GM23248 (cell line): ENCODE measurements at regions not wholly inside any gene's neighbourhood (a gene's known extent, or its start where the extent isn't known, plus 50 kb on each side); places are given as distances from the start of the nearest gene placed in this dataset.

Experiments used
- DNase-seq: peaks from one replicate; pipeline ENCODE4 v3.0.0-alpha.2; 2015
- H2AFZ ChIP-seq: fragments of 200-600 bp; sonication (generic); 2 replicates; pipeline ENCODE4 v1.6.1; 2016; ENCODE audit warnings: antibody characterized with exemption
- H3F3A ChIP-seq: fragments of 200-600 bp; sonication (generic); 2 replicates; pipeline ENCODE4 v1.6.1; 2016; ENCODE audit warnings: mild to moderate bottlenecking, antibody characterized with exemption, mixed run types; ENCODE audit not compliant: insufficient read depth
- H3K27ac ChIP-seq: fragments of 200-600 bp; sonication (generic); 2 replicates; pipeline ENCODE4 v1.5.1; 2016; ENCODE audit warnings: mild to moderate bottlenecking
- H3K27me3 ChIP-seq: fragments of 200-600 bp; sonication (generic); replicated peaks from 2 replicates; pipeline ENCODE4 v1.6.1; 2016; ENCODE audit warnings: mild to moderate bottlenecking; ENCODE audit not compliant: insufficient read depth
- H3K36me3 ChIP-seq: fragments of 200-600 bp; sonication (generic); 2 replicates; pipeline ENCODE4 v1.6.1; 2016; ENCODE audit warnings: low read depth, mild to moderate bottlenecking
- H3K4me1 ChIP-seq: fragments of 200-600 bp; sonication (generic); 2 replicates; pipeline ENCODE4 v1.6.1; 2016; ENCODE audit warnings: mild to moderate bottlenecking; ENCODE audit not compliant: insufficient read depth
- H3K4me2 ChIP-seq: fragments of 200-600 bp; sonication (generic); one replicate; pipeline ENCODE4 v1.6.1; 2016; ENCODE audit warnings: mild to moderate bottlenecking; ENCODE audit not compliant: unreplicated experiment
- H3K4me3 ChIP-seq: fragments of 200-600 bp; sonication (generic); 2 replicates; pipeline ENCODE4 v1.5.1; 2016; ENCODE audit warnings: mild to moderate bottlenecking
- H3K79me2 ChIP-seq: fragments of 200-600 bp; sonication (generic); 2 replicates; pipeline ENCODE4 v1.6.1; 2016; ENCODE audit warnings: mild to moderate bottlenecking; ENCODE audit not compliant: insufficient read depth
- H3K9ac ChIP-seq: fragments of 200-600 bp; sonication (generic); 2 replicates; pipeline ENCODE4 v1.6.1; 2016; ENCODE audit warnings: mild to moderate bottlenecking
- H3K9me2 ChIP-seq: fragments of 200-600 bp; sonication (generic); 2 replicates; pipeline ENCODE4 v1.6.1; 2016; ENCODE audit warnings: mixed run types, mild to moderate bottlenecking, moderate library complexity; ENCODE audit not compliant: insufficient read depth
- H3K9me3 ChIP-seq: fragments of 200-600 bp; sonication (generic); one replicate; pipeline ENCODE4 v1.6.1; 2017; ENCODE audit warnings: low read depth
- H4K20me1 ChIP-seq: fragments of 200-600 bp; sonication (generic); 2 replicates; pipeline ENCODE4 v1.6.0; 2016; ENCODE audit not compliant: insufficient read depth
- EZH2 ChIP-seq: fragments of 200-600 bp; sonication (generic); IDR thresholded peaks from 2 replicates; pipeline ENCODE4 v1.6.1; 2018; ENCODE audit warnings: antibody characterized with exemption, mild to moderate bottlenecking; ENCODE audit not compliant: insufficient read depth, poor library complexity, severe bottlenecking
- EZH2phosphoT487 ChIP-seq: fragments of 200-600 bp; sonication (generic); IDR thresholded peaks from 2 replicates; pipeline ENCODE4 v1.6.1; 2018; ENCODE audit warnings: antibody characterized with exemption, moderate library complexity, mild to moderate bottlenecking, low read depth; ENCODE audit not compliant: insufficient read depth
- WGBS, 2 experiments: methylation state at CpG; one replicate each; pipeline ENCODE4 v1.1.6; 2015 to 2017; ENCODE audit warnings: low lambda C conversion rate in 2 of 2, low coverage in 1 of 2; ENCODE audit errors: missing lambda C conversion rate in 2 of 2; 5-methylcytosine and 5-hydroxymethylcytosine counted together
- in situ Hi-C: fragments of 300-500 bp; cut with MboI; formaldehyde crosslinking; loops from 2 replicates; pipeline ENCODE4 v1.15.0; 2020

GRCh38 chr6:47159763-47160162 is 117.6 kb upstream of the ADGRF1 start:
- Histone ChIP-seq H4K20me1 (no peaks in the 10 kb centered on the region), H3K36me3 (no peaks in the 10 kb centered on the region), H2AFZ (no peak overlapping the region), H3K27ac (no peak overlapping the region), H3K4me2 (no peak overlapping the region), H3K4me1 (0 out of 2 replicates have a peak, but pooled peaks cover 6% of the 10 kb centered on the region), H3K9ac (no peak overlapping the region), H3F3A (no peaks in the 10 kb centered on the region), H3K9me2 (no peaks in the 10 kb centered on the region), H3K4me3 (no peak overlapping the region), H3K27me3 (no peaks in the 10 kb centered on the region), H3K9me3 (no peaks in the 10 kb centered on the region), H3K79me2 (no peaks in the 10 kb centered on the region)
- TF ChIP-seq EZH2phosphoT487 (no peak), EZH2 (no peak)
- DNase-seq, result no peak
- in situ Hi-C loops, result no loop called here
- 25 to 35% methylated on average over 5 of the region's 5 CpGs for WGBS, 2 experiments

- H3K4me2 ChIP-seq, result no peak overlapping the region
- H3K36me3 ChIP-seq, result no peaks in the 10 kb centered on the region
- peaks cover 18% of the 10 kb centered on the region for H3K4me1 ChIP-seq
- H3K27ac ChIP-seq, result no peak overlapping the region
- H3K9ac ChIP-seq, result no peak overlapping the region
- no peaks in the 10 kb centered on the region for H3K27me3 ChIP-seq
- H3K9me2 ChIP-seq, result no peaks in the 10 kb centered on the region
- no peak for DNase-seq
- TF ChIP-seq EZH2, result no peak
- TF ChIP-seq EZH2phosphoT487, result no peak
- H4K20me1 ChIP-seq, result no peaks in the 10 kb centered on the region
- H3F3A ChIP-seq, result no peaks in the 10 kb centered on the region
- no peaks in the 10 kb centered on the region for H3K79me2 ChIP-seq
- in situ Hi-C loops, result no loop called here
- 21 to 30% methylated on average over 2 of the region's 2 CpGs for WGBS, 2 experiments
- H3K4me3 ChIP-seq, result no peak overlapping the region
- no peaks in the 10 kb centered on the region for H3K9me3 ChIP-seq
- no peak overlapping the region for H2AFZ ChIP-seq
Observed at GRCh38 chr6:47157653-47158219, 115.6 kb upstream of the ADGRF1 start.

GRCh38 chr6:47157063-47157462 is 114.9 kb upstream of the ADGRF1 start:
- H4K20me1 ChIP-seq, result no peaks in the 10 kb centered on the region
- no peak overlapping the region for H3K4me2 ChIP-seq
- no peak for DNase-seq
- 45 to 50% methylated on average over 1 of the region's 1 CpG for WGBS, 2 experiments
- in situ Hi-C loops, result no loop called here
- H3K27ac ChIP-seq, result no peak overlapping the region
- no peaks in the 10 kb centered on the region for H3F3A ChIP-seq
- no peaks in the 10 kb centered on the region for H3K9me3 ChIP-seq
- peaks cover 19% of the 10 kb centered on the region for H3K4me1 ChIP-seq
- no peak overlapping the region for H2AFZ ChIP-seq
- H3K36me3 ChIP-seq, result no peaks in the 10 kb centered on the region
- no peak overlapping the region for H3K4me3 ChIP-seq
- no peaks in the 10 kb centered on the region for H3K9me2 ChIP-seq
- no peak overlapping the region for H3K9ac ChIP-seq
- H3K27me3 ChIP-seq, result no peaks in the 10 kb centered on the region
- TF ChIP-seq EZH2phosphoT487 (no peak), EZH2 (no peak)
- H3K79me2 ChIP-seq, result no peaks in the 10 kb centered on the region

- Histone ChIP-seq H3K4me1 (peaks cover 16% of the 10 kb centered on the region), H2AFZ (no peak overlapping the region)
Observed at GRCh38 chr6:47156196-47156595, 114.1 kb upstream of the ADGRF1 start.

GRCh38 chr6:47153404-47153755 is 111.2 kb upstream of the ADGRF1 start:
- TF ChIP-seq EZH2 (no peak), EZH2phosphoT487 (no peak)
- in situ Hi-C loops, result no loop called here
- no peak overlapping the region; the same call in 1 of the 2 replicates for H3K27ac ChIP-seq
- H3K4me1 ChIP-seq, result peaks cover 13% of the 10 kb centered on the region
- no peak for DNase-seq
- H3K27me3 ChIP-seq, result no peaks in the 10 kb centered on the region
- 30 to 32% methylated on average over 3 of the region's 3 CpGs for WGBS, 2 experiments
- no peaks in the 10 kb centered on the region for H3K36me3 ChIP-seq
- no peak overlapping the region for H2AFZ ChIP-seq
- no peaks in the 10 kb centered on the region for H3K9me3 ChIP-seq
- H4K20me1 ChIP-seq, result no peaks in the 10 kb centered on the region
- H3K9ac ChIP-seq, result no peak overlapping the region
- no peaks in the 10 kb centered on the region for H3K9me2 ChIP-seq
- no peak overlapping the region for H3K4me3 ChIP-seq
- no peaks in the 10 kb centered on the region for H3F3A ChIP-seq
- H3K4me2 ChIP-seq, result no peak overlapping the region
- no peaks in the 10 kb centered on the region for H3K79me2 ChIP-seq

More at GRCh38 chr6:47156196-47156595, 114.1 kb upstream of the ADGRF1 start:
- in situ Hi-C loops, result no loop called here
- no peaks in the 10 kb centered on the region for H3K27me3 ChIP-seq
- 9 to 11% methylated on average over 4 of the region's 4 CpGs for WGBS, 2 experiments
- no peak overlapping the region for H3K9ac ChIP-seq
- no peaks in the 10 kb centered on the region for H4K20me1 ChIP-seq
- no peak for DNase-seq
- no peaks in the 10 kb centered on the region for H3K79me2 ChIP-seq
- H3K27ac ChIP-seq, result no peak overlapping the region
- H3K4me3 ChIP-seq, result no peak overlapping the region
- H3K4me2 ChIP-seq, result no peak overlapping the region
- no peaks in the 10 kb centered on the region for H3K9me2 ChIP-seq
- no peaks in the 10 kb centered on the region for H3F3A ChIP-seq
- TF ChIP-seq EZH2phosphoT487, result no peak
- H3K9me3 ChIP-seq, result no peaks in the 10 kb centered on the region
- no peaks in the 10 kb centered on the region for H3K36me3 ChIP-seq
